SK-N-SH treated with all-trans-retinoic acid at 6 μM for 48 hours (cell line): ENCODE measurements at regions not wholly inside any gene's neighbourhood (a gene's known extent, or its start where the extent isn't known, plus 50 kb on each side); places are given as distances from the start of the nearest gene placed in this dataset.

Experiments used
- ATAC-seq: fragments of 200-7000 bp; cut with Tn5 transposase; 3 replicates; pipeline ENCODE4 v1.9.1; 2020; ENCODE audit warnings: mild to moderate bottlenecking, moderate library complexity
- ARNTL ChIP-seq: fragments of 450-650 bp; formaldehyde crosslinking; IDR thresholded peaks from 2 replicates; pipeline ENCODE4 v1.5.0; 2020; ENCODE audit warnings: low read depth, mild to moderate bottlenecking, moderate library complexity, borderline replicate concordance
- BACH2 ChIP-seq: fragments of 250-450 bp; sonication (Bioruptor Pico); IDR thresholded peaks from 2 replicates; pipeline ENCODE4 v1.9.0; 2021; ENCODE audit warnings: mild to moderate bottlenecking, borderline replicate concordance
- ESRRG ChIP-seq: fragments of 250-450 bp; sonication (Bioruptor Pico); IDR thresholded peaks from 2 replicates; pipeline ENCODE4 v1.6.1; 2021; ENCODE audit warnings: mild to moderate bottlenecking
- GLIS3 ChIP-seq: fragments of 250-450 bp; sonication (Bioruptor Pico); IDR thresholded peaks from 2 replicates; pipeline ENCODE4 v1.5.0; 2020; ENCODE audit warnings: mild to moderate bottlenecking, moderate library complexity
- POU6F1 ChIP-seq: fragments of 250-450 bp; sonication (Bioruptor Pico); IDR thresholded peaks from 2 replicates; pipeline ENCODE4 v1.8.0; 2021; ENCODE audit warnings: low read depth, mild to moderate bottlenecking, moderate library complexity, borderline replicate concordance
- RARB ChIP-seq: fragments of 250-450 bp; sonication (Bioruptor Pico); IDR thresholded peaks from 2 replicates; pipeline ENCODE4 v1.8.0; 2021; ENCODE audit warnings: mild to moderate bottlenecking, moderate library complexity
- SNAI2 ChIP-seq: fragments of 250-450 bp; sonication (Bioruptor Pico); IDR thresholded peaks from 2 replicates; pipeline ENCODE4 v1.5.0; 2020; ENCODE audit warnings: mild to moderate bottlenecking, moderate library complexity
- TCF4 ChIP-seq: fragments of 250-450 bp; sonication (Bioruptor Pico); IDR thresholded peaks from 2 replicates; pipeline ENCODE4 v1.8.0; 2021; ENCODE audit warnings: mild to moderate bottlenecking, moderate library complexity, borderline replicate concordance
- TOX ChIP-seq: fragments of 250-450 bp; sonication (Bioruptor Pico); IDR thresholded peaks from 2 replicates; pipeline ENCODE4 v1.8.0; 2021; ENCODE audit warnings: mild to moderate bottlenecking, moderate library complexity, borderline replicate concordance
- ZC3H10 ChIP-seq: fragments of 250-450 bp; sonication (Bioruptor Pico); IDR thresholded peaks from 2 replicates; pipeline ENCODE4 v1.5.1; 2021; ENCODE audit warnings: mild to moderate bottlenecking, moderate library complexity
- ZFP3 ChIP-seq: fragments of 250-450 bp; sonication (Bioruptor Pico); IDR thresholded peaks from 2 replicates; pipeline ENCODE4 v1.5.0; 2020; ENCODE audit warnings: mild to moderate bottlenecking, moderate library complexity
- ZFP30 ChIP-seq: fragments of 450-650 bp; formaldehyde crosslinking; IDR thresholded peaks from 2 replicates; pipeline ENCODE4 v1.5.0; 2022; ENCODE audit warnings: mild to moderate bottlenecking, moderate library complexity
- ZNF8 ChIP-seq: fragments of 450-650 bp; formaldehyde crosslinking; IDR thresholded peaks from 2 replicates; pipeline ENCODE4 v1.5.0; 2020; ENCODE audit warnings: mild to moderate bottlenecking, moderate library complexity
- TF ChIP-seq, protein P1 (sequence below): fragments of 250-450 bp; sonication (Bioruptor Pico); IDR thresholded peaks from 2 replicates; pipeline ENCODE4 v1.5.1; 2020; ENCODE audit warnings: low read depth, mild to moderate bottlenecking, moderate library complexity
- TF ChIP-seq, protein P2 (sequence below): fragments of 250-450 bp; sonication (Bioruptor Pico); IDR thresholded peaks from 2 replicates; pipeline ENCODE4 v1.5.0; 2020; ENCODE audit warnings: mild to moderate bottlenecking, moderate library complexity
- TF ChIP-seq, protein P3 (sequence below): fragments of 250-450 bp; sonication (Bioruptor Pico); IDR thresholded peaks from 2 replicates; pipeline ENCODE4 v1.8.0; 2020; ENCODE audit warnings: mild to moderate bottlenecking, moderate library complexity, borderline replicate concordance

GRCh38 chr1:218617986-218618385 lies 272.9 kb downstream of the TGFB2 start:
- TF ChIP-seq BACH2 (no peak), TCF4 (CRISPR knock-in tag) (no peak), ZFP3 (CRISPR knock-in tag) (no peak), ZFP30 (no peak), ZC3H10 (CRISPR knock-in tag) (no peak), ARNTL (no peak), SNAI2 (CRISPR knock-in tag) (no peak), POU6F1 (CRISPR knock-in tag) (no peak), GLIS3 (no peak)
- TF ChIP-seq, protein P1, sequence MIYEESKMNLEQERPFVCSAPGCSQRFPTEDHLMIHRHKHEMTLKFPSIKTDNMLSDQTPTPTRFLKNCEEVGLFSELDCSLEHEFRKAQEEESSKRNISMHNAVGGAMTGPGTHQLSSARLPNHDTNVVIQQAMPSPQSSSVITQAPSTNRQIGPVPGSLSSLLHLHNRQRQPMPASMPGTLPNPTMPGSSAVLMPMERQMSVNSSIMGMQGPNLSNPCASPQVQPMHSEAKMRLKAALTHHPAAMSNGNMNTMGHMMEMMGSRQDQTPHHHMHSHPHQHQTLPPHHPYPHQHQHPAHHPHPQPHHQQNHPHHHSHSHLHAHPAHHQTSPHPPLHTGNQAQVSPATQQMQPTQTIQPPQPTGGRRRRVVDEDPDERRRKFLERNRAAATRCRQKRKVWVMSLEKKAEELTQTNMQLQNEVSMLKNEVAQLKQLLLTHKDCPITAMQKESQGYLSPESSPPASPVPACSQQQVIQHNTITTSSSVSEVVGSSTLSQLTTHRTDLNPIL: no peak
- TF ChIP-seq, protein P2, sequence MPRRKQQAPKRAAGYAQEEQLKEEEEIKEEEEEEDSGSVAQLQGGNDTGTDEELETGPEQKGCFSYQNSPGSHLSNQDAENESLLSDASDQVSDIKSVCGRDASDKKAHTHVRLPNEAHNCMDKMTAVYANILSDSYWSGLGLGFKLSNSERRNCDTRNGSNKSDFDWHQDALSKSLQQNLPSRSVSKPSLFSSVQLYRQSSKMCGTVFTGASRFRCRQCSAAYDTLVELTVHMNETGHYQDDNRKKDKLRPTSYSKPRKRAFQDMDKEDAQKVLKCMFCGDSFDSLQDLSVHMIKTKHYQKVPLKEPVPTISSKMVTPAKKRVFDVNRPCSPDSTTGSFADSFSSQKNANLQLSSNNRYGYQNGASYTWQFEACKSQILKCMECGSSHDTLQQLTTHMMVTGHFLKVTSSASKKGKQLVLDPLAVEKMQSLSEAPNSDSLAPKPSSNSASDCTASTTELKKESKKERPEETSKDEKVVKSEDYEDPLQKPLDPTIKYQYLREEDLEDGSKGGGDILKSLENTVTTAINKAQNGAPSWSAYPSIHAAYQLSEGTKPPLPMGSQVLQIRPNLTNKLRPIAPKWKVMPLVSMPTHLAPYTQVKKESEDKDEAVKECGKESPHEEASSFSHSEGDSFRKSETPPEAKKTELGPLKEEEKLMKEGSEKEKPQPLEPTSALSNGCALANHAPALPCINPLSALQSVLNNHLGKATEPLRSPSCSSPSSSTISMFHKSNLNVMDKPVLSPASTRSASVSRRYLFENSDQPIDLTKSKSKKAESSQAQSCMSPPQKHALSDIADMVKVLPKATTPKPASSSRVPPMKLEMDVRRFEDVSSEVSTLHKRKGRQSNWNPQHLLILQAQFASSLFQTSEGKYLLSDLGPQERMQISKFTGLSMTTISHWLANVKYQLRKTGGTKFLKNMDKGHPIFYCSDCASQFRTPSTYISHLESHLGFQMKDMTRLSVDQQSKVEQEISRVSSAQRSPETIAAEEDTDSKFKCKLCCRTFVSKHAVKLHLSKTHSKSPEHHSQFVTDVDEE: no peak

DNA sequence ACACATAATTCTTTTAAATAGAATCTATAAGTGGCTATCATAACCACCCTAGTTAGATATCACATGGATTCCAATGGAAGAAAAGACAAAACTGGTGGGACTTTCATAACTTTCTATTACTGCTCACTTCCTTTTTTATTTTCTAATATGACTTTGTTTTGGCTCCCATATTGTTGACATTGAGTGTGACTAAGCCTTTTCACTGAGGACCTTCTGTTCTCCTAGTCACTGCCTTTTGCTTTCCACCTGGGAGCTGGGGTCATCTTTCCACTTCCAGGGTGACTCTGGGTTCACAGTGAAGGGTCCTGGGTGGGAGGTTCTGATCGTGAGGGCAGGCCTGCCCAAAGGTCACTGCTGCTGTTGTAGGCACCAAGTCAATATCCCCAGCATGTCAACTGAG lies 275.8 kb downstream of the TGFB2 start:
- no peak for ATAC-seq
- TF ChIP-seq BACH2: no peak
- TF ChIP-seq TCF4 (CRISPR knock-in tag): no peak
- no peak for TF ChIP-seq ZFP30
- no peak for TF ChIP-seq ESRRG (CRISPR knock-in tag)
- TF ChIP-seq ZFP3 (CRISPR knock-in tag): no peak
- no peak for TF ChIP-seq RARB
- TF ChIP-seq, protein P2: no peak
- TF ChIP-seq TOX (CRISPR knock-in tag): no peak
- TF ChIP-seq, protein P3, sequence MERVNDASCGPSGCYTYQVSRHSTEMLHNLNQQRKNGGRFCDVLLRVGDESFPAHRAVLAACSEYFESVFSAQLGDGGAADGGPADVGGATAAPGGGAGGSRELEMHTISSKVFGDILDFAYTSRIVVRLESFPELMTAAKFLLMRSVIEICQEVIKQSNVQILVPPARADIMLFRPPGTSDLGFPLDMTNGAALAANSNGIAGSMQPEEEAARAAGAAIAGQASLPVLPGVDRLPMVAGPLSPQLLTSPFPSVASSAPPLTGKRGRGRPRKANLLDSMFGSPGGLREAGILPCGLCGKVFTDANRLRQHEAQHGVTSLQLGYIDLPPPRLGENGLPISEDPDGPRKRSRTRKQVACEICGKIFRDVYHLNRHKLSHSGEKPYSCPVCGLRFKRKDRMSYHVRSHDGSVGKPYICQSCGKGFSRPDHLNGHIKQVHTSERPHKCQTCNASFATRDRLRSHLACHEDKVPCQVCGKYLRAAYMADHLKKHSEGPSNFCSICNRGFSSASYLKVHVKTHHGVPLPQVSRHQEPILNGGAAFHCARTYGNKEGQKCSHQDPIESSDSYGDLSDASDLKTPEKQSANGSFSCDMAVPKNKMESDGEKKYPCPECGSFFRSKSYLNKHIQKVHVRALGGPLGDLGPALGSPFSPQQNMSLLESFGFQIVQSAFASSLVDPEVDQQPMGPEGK (CRISPR knock-in tag): no peak
- TF ChIP-seq, protein P1: no peak
- no peak for TF ChIP-seq ZNF8
- no peak for TF ChIP-seq ZC3H10 (CRISPR knock-in tag)
- TF ChIP-seq POU6F1 (CRISPR knock-in tag): no peak

More at GRCh38 chr1:218617986-218618385, 272.9 kb downstream of the TGFB2 start:
- no peak for ATAC-seq
